ENCODE measurements at regions not wholly inside any gene's neighbourhood (a gene's known extent, or its start where the extent isn't known, plus 50 kb on each side); places are given as distances from the start of the nearest gene placed in this dataset.

- no peak for TF ChIP-seq CTCF (IDR thresholded peaks at IDR 0.05; ENCODE audit: control insufficient read depth, insufficient read depth, low read depth, low read length, missing control alignments)
- no peak overlapping the region for H3K4me3 ChIP-seq (ENCODE audit: control insufficient read depth, low read depth, low read length)
- no peak for DNase-seq (ENCODE audit: low read depth)
Observed at GRCh38 chr14:71728386-71728785, 203.8 kb upstream of the RGS6 start.

- no peak for TF ChIP-seq CTCF (IDR thresholded peaks at IDR 0.05; ENCODE audit: control insufficient read depth, insufficient read depth, low read depth, low read length, missing control alignments)
- H3K4me3 ChIP-seq (ENCODE audit: control insufficient read depth, low read depth, low read length) = no peak overlapping the region
- no peak for DNase-seq (ENCODE audit: low read depth)
Observed at GRCh38 chr14:71729596-71729995, 202.6 kb upstream of the RGS6 start.

GRCh38 chr14:71730471-71730870 is 201.8 kb upstream of the RGS6 start:
- no peak for TF ChIP-seq CTCF (IDR thresholded peaks at IDR 0.05; ENCODE audit: control insufficient read depth, insufficient read depth, low read depth, low read length, missing control alignments)
- no peak for DNase-seq (ENCODE audit: low read depth)
- H3K4me3 ChIP-seq (ENCODE audit: control insufficient read depth, low read depth, low read length) = no peak overlapping the region

- DNase-seq (ENCODE audit: low read depth) = no peak
- H3K4me3 ChIP-seq (ENCODE audit: control insufficient read depth, low read depth, low read length) = no peak overlapping the region
- TF ChIP-seq CTCF (IDR thresholded peaks at IDR 0.05; ENCODE audit: control insufficient read depth, insufficient read depth, low read depth, low read length, missing control alignments) = no peak
Observed at GRCh38 chr14:71731096-71731495, 201.1 kb upstream of the RGS6 start.

GRCh38 chr14:71733210-71733883 is 198.9 kb upstream of the RGS6 start:
- no peak overlapping the region for H3K4me3 ChIP-seq (ENCODE audit: control insufficient read depth, low read depth, low read length)
- DNase-seq (ENCODE audit: low read depth) = peak; percentile 46
- TF ChIP-seq CTCF (IDR thresholded peaks at IDR 0.05; ENCODE audit: control insufficient read depth, insufficient read depth, low read depth, low read length, missing control alignments) = no peak

- DNase-seq (ENCODE audit: low read depth) = no peak
- H3K4me3 ChIP-seq (ENCODE audit: control insufficient read depth, low read depth, low read length) = no peak overlapping the region
- TF ChIP-seq CTCF (IDR thresholded peaks at IDR 0.05; ENCODE audit: control insufficient read depth, insufficient read depth, low read depth, low read length, missing control alignments) = no peak
Observed at GRCh38 chr14:71734076-71734475, 198.2 kb upstream of the RGS6 start.

All from AG09309 (cell line).